Testis (tissue), 2 donors: ENCODE measurements at regions not wholly inside any gene's neighbourhood (a gene's known extent, or its start where the extent isn't known, plus 50 kb on each side); places are given as distances from the start of the nearest gene placed in this dataset.

Source experiments
- DNase-seq: peaks from one replicate; pipeline ENCODE4 v3.0.0-alpha.2; 2019
- H3K27ac ChIP-seq, 2 donors: fragments of 200-600 bp; sonication (generic); one replicate each; pipeline ENCODE4 v1.5.1; 2019
- H3K27me3 ChIP-seq: fragments of 200-600 bp; sonication (generic); one replicate; pipeline ENCODE4 v1.5.1; 2019
- H3K36me3 ChIP-seq: fragments of 200-600 bp; sonication (generic); one replicate; pipeline ENCODE4 v1.5.1; 2017; ENCODE audit warnings: low read depth; ENCODE audit errors: missing control alignments
- H3K4me1 ChIP-seq: fragments of 200-600 bp; sonication (generic); one replicate; pipeline ENCODE4 v1.5.1; 2019
- H3K4me3 ChIP-seq, 2 donors: fragments of 200-600 bp; sonication (generic); one replicate each; pipeline ENCODE4 v1.5.1; 2017 to 2019
- H3K9me3 ChIP-seq: fragments of 200-600 bp; sonication (generic); one replicate; pipeline ENCODE4 v1.5.1; 2017
- CTCF ChIP-seq, 3 experiments: fragments of 450-650 bp in 2 of 3; fragments of 200-600 bp in 1 of 3; sonication (generic) in 1 of 3; IDR thresholded peaks; one replicate each; pipeline ENCODE4 v1.5.1; 2016 to 2019; ENCODE audit warnings: antibody characterized with exemption in 3 of 3, mild to moderate bottlenecking in 2 of 3, moderate library complexity in 1 of 3
- POLR2A ChIP-seq: fragments of 450-650 bp; IDR thresholded peaks from one replicate; pipeline ENCODE4 v1.6.1; 2017; ENCODE audit warnings: antibody characterized with exemption, mild to moderate bottlenecking, moderate library complexity
- WGBS, 2 donors: methylation state at CpG; one replicate each; pipeline ENCODE4 v1.1.5; 2018; 5-methylcytosine and 5-hydroxymethylcytosine counted together
- intact Hi-C: fragments of 100-400 bp; cut with DNase I; formaldehyde crosslinking; loops from one replicate; pipeline ENCODE4 v1.15.1; 2023; ENCODE audit warnings: low total_unique reads

- no peaks in the 10 kb centered on the region for H3K27me3 ChIP-seq
- H3K4me1 ChIP-seq: no peaks in the 10 kb centered on the region
- intact Hi-C loops: no loop called here
- DNase-seq: no peak
- no peak overlapping the region for H3K4me3 ChIP-seq
- TF ChIP-seq CTCF (IDR thresholded peaks at IDR 0.05) (no peak), POLR2A (no peak)
- H3K9me3 ChIP-seq: no peaks in the 10 kb centered on the region
- no peaks in the 10 kb centered on the region for H3K36me3 ChIP-seq
- no peak overlapping the region for H3K27ac ChIP-seq
These were observed 517.0 kb downstream of the SPRY1 start for GRCh38 chr4:123913598-123913997.

- no peak for TF ChIP-seq CTCF (IDR thresholded peaks at IDR 0.05)
- Histone ChIP-seq H3K27me3 (no peaks in the 10 kb centered on the region), H3K27ac (no peak overlapping the region), H3K9me3 (no peaks in the 10 kb centered on the region), H3K36me3 (no peaks in the 10 kb centered on the region), H3K4me3 (no peak overlapping the region), H3K4me1 (no peaks in the 10 kb centered on the region)
- intact Hi-C loops: no loop called here
- WGBS, 2 donors: 85 to 98% methylated on average over 2 of the region's 2 CpGs
- DNase-seq: no peak
These were observed 520.2 kb downstream of the SPRY1 start for GRCh38 chr4:123916821-123917220.

- Histone ChIP-seq H3K36me3 (no peaks in the 10 kb centered on the region), H3K4me1 (no peaks in the 10 kb centered on the region), H3K27me3 (no peaks in the 10 kb centered on the region), H3K4me3 (no peak overlapping the region), H3K9me3 (no peaks in the 10 kb centered on the region), H3K27ac (no peak overlapping the region)
- TF ChIP-seq CTCF (IDR thresholded peaks at IDR 0.05) (no peak), POLR2A (no peak)
- no peak for DNase-seq
- WGBS, 2 donors: 94 to 96% methylated on average over 4 of the region's 4 CpGs
- intact Hi-C loops: no loop called here
These were observed 523.0 kb downstream of the SPRY1 start for GRCh38 chr4:123919576-123920098.

GRCh38 chr4:123921339-123921738 lies 524.7 kb downstream of the SPRY1 start:
- Histone ChIP-seq H3K36me3 (no peaks in the 10 kb centered on the region), H3K9me3 (no peaks in the 10 kb centered on the region), H3K27ac (no peak overlapping the region), H3K4me1 (no peaks in the 10 kb centered on the region), H3K27me3 (no peaks in the 10 kb centered on the region), H3K4me3 (no peak overlapping the region)
- WGBS, 2 donors: 51 to 57% methylated on average over 5 of the region's 5 CpGs
- no peak for DNase-seq
- intact Hi-C loops: no loop called here
- TF ChIP-seq POLR2A: no peak
- no peak for TF ChIP-seq CTCF (IDR thresholded peaks at IDR 0.05)

- DNase-seq: no peak
- Histone ChIP-seq H3K4me1 (no peaks in the 10 kb centered on the region), H3K4me3 (no peak overlapping the region), H3K27ac (no peak overlapping the region), H3K27me3 (no peaks in the 10 kb centered on the region), H3K9me3 (no peaks in the 10 kb centered on the region), H3K36me3 (no peaks in the 10 kb centered on the region)
- intact Hi-C loops: no loop called here
- TF ChIP-seq CTCF (IDR thresholded peaks at IDR 0.05): no peak
- no peak for TF ChIP-seq POLR2A
These were observed 526.3 kb downstream of the SPRY1 start for GRCh38 chr4:123922847-123923246.
